ENCODE measurements at regions not wholly inside any gene's neighbourhood (a gene's known extent, or its start where the extent isn't known, plus 50 kb on each side); places are given as distances from the start of the nearest gene placed in this dataset.

- Histone ChIP-seq H3K36me3 (ENCODE audit: control insufficient read depth in 2 of 2, insufficient read depth in 2 of 2, low read length in 2 of 2) (no peaks in the 10 kb centered on the region), H3K4me3 (ENCODE audit: low read length in 2 of 2) (no peak overlapping the region), H3K27me3 (ENCODE audit: control insufficient read depth in 1 of 2, insufficient read depth in 2 of 2, low read length in 2 of 2) (no peaks in the 10 kb centered on the region), H3K9ac (ENCODE audit: low read length in 2 of 2) (no peak overlapping the region), H3K9me3 (ENCODE audit: control insufficient read depth in 2 of 2, low read length in 2 of 2) (no peaks in the 10 kb centered on the region), H3K4me1 (ENCODE audit: control insufficient read depth, insufficient read depth, low read length) (no peaks in the 10 kb centered on the region), H3K27ac (ENCODE audit: low read length) (no peak overlapping the region)
Measured at GRCh38 chr12:13597837-13598236, 383.6 kb downstream of the GRIN2B start.

DNA sequence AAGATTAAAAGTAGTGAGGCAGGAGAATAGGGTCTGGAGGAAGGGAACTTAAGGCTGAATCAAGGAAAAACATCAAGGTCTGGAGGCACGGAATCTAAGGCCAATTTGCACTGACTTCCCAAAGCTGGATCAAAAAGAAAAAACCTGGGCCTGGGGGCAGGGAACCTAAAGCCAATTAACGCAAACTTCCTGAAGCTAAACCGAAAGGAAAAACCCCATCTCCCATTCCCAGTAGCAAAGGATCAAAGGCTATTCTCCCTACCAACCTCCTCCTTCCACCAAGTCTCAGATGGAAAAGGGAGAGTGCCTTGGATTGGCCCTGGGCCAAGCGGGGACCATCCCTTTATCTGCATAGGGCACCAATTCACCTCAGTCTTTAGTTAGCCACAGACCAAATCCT is 384.2 kb downstream of the GRIN2B start:
- Histone ChIP-seq H3K27ac (ENCODE audit: low read length) (no peak overlapping the region), H3K4me3 (ENCODE audit: low read length in 2 of 2) (no peak overlapping the region), H3K9ac (ENCODE audit: low read length in 2 of 2) (no peak overlapping the region), H3K36me3 (ENCODE audit: control insufficient read depth in 2 of 2, insufficient read depth in 2 of 2, low read length in 2 of 2) (no peaks in the 10 kb centered on the region), H3K27me3 (ENCODE audit: control insufficient read depth in 1 of 2, insufficient read depth in 2 of 2, low read length in 2 of 2) (no peaks in the 10 kb centered on the region), H3K9me3 (ENCODE audit: control insufficient read depth in 2 of 2, low read length in 2 of 2) (no peaks in the 10 kb centered on the region), H3K4me1 (ENCODE audit: control insufficient read depth, insufficient read depth, low read length) (no peaks in the 10 kb centered on the region)

GRCh38 chr12:13596714-13597113 is 384.7 kb downstream of the GRIN2B start:
- Histone ChIP-seq H3K36me3 (ENCODE audit: control insufficient read depth in 2 of 2, insufficient read depth in 2 of 2, low read length in 2 of 2) (no peaks in the 10 kb centered on the region), H3K9ac (ENCODE audit: low read length in 2 of 2) (no peak overlapping the region), H3K27ac (ENCODE audit: low read length) (no peak overlapping the region), H3K27me3 (ENCODE audit: control insufficient read depth in 1 of 2, insufficient read depth in 2 of 2, low read length in 2 of 2) (no peaks in the 10 kb centered on the region), H3K4me1 (ENCODE audit: control insufficient read depth, insufficient read depth, low read length) (no peaks in the 10 kb centered on the region), H3K4me3 (ENCODE audit: low read length in 2 of 2) (no peak overlapping the region), H3K9me3 (ENCODE audit: control insufficient read depth in 2 of 2, low read length in 2 of 2) (no peaks in the 10 kb centered on the region)

- Histone ChIP-seq H3K4me1 (ENCODE audit: control insufficient read depth, insufficient read depth, low read length) (no peaks in the 10 kb centered on the region), H3K27ac (ENCODE audit: low read length) (no peak overlapping the region), H3K9me3 (ENCODE audit: control insufficient read depth in 2 of 2, low read length in 2 of 2) (peaks cover 0 to 2% of the 10 kb centered on the region in 2 donors), H3K9ac (ENCODE audit: low read length in 2 of 2) (no peak overlapping the region), H3K27me3 (ENCODE audit: control insufficient read depth in 1 of 2, insufficient read depth in 2 of 2, low read length in 2 of 2) (no peaks in the 10 kb centered on the region), H3K4me3 (ENCODE audit: low read length in 2 of 2) (no peak overlapping the region), H3K36me3 (ENCODE audit: control insufficient read depth in 2 of 2, insufficient read depth in 2 of 2, low read length in 2 of 2) (no peaks in the 10 kb centered on the region)
Measured at GRCh38 chr12:13595536-13596443, 385.6 kb downstream of the GRIN2B start.

DNA sequence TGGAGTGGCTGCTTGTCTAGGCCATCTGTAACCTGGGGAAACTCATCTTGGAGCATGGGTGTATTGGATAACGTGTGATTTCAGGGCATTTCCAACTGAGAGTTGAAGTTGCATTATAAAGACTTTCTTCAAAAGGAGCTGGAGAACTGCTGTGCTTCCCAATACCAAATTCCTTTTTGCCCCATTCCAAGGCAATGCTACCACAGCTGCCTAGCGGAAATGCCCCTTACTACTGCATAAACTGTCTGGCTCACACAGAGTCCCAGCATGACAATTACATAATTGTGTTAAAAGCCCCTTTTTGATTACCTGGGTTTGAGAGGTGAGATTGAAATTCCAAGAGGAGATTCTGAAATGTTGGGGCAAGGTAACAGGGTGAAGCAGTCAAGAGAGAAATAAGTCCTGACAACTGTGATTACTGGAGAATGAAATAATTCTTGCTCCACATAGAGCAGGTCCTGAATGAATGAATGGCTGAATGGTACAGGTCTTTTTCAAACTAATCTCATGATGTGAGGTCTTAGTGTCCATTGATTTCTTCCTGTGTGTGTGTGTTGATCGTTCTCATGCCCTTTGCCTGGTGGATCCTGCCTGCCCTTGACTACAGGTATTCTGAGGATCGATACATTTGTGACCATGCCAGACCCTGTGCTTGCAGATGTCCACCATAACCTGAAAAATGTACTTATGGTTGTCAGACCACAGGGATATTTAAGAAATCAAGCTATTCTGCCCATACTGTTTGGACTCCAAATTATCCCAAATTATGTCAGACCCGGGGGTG is 386.5 kb downstream of the GRIN2B start:
- Histone ChIP-seq H3K27me3 (ENCODE audit: control insufficient read depth in 1 of 2, insufficient read depth in 2 of 2, low read length in 2 of 2) (no peaks in the 10 kb centered on the region), H3K9ac (ENCODE audit: low read length in 2 of 2) (no peak overlapping the region), H3K36me3 (ENCODE audit: control insufficient read depth in 2 of 2, insufficient read depth in 2 of 2, low read length in 2 of 2) (no peaks in the 10 kb centered on the region), H3K4me1 (ENCODE audit: control insufficient read depth, insufficient read depth, low read length) (no peaks in the 10 kb centered on the region), H3K27ac (ENCODE audit: low read length) (no peak overlapping the region), H3K4me3 (ENCODE audit: low read length in 2 of 2) (no peak overlapping the region), H3K9me3 (ENCODE audit: control insufficient read depth in 2 of 2, low read length in 2 of 2) (peaks cover 0 to 2% of the 10 kb centered on the region in 2 donors)

GRCh38 chr12:13592063-13592942 is 389.1 kb downstream of the GRIN2B start:
- H3K4me1 ChIP-seq (ENCODE audit: control insufficient read depth, insufficient read depth, low read length), result no peaks in the 10 kb centered on the region
- H3K4me3 ChIP-seq (ENCODE audit: low read length in 2 of 2), result no peak overlapping the region
- H3K27ac ChIP-seq (ENCODE audit: low read length), result no peak overlapping the region
- H3K27me3 ChIP-seq (ENCODE audit: control insufficient read depth in 1 of 2, insufficient read depth in 2 of 2, low read length in 2 of 2), result no peaks in the 10 kb centered on the region
- H3K36me3 ChIP-seq (ENCODE audit: control insufficient read depth in 2 of 2, insufficient read depth in 2 of 2, low read length in 2 of 2), result no peaks in the 10 kb centered on the region
- no peak overlapping the region for H3K9ac ChIP-seq (ENCODE audit: low read length in 2 of 2)
- H3K9me3 ChIP-seq (ENCODE audit: control insufficient read depth in 2 of 2, low read length in 2 of 2), result peaks cover 0 to 2% of the 10 kb centered on the region in 2 donors

GRCh38 chr12:13591488-13591887 is 389.9 kb downstream of the GRIN2B start:
- Histone ChIP-seq H3K4me1 (ENCODE audit: control insufficient read depth, insufficient read depth, low read length) (no peaks in the 10 kb centered on the region), H3K9me3 (ENCODE audit: control insufficient read depth in 2 of 2, low read length in 2 of 2) (peaks cover 0 to 2% of the 10 kb centered on the region in 2 donors)

GRCh38 chr12:13591059-13591458 is 390.3 kb downstream of the GRIN2B start:
- Histone ChIP-seq H3K9me3 (ENCODE audit: control insufficient read depth in 2 of 2, low read length in 2 of 2) (peaks cover 0 to 2% of the 10 kb centered on the region in 2 donors), H3K9ac (ENCODE audit: low read length in 2 of 2) (no peak overlapping the region), H3K36me3 (ENCODE audit: control insufficient read depth in 2 of 2, insufficient read depth in 2 of 2, low read length in 2 of 2) (no peaks in the 10 kb centered on the region), H3K4me3 (ENCODE audit: low read length in 2 of 2) (no peak overlapping the region), H3K27me3 (ENCODE audit: control insufficient read depth in 1 of 2, insufficient read depth in 2 of 2, low read length in 2 of 2) (no peaks in the 10 kb centered on the region), H3K27ac (ENCODE audit: low read length) (no peak overlapping the region), H3K4me1 (ENCODE audit: control insufficient read depth, insufficient read depth, low read length) (no peaks in the 10 kb centered on the region)

More at GRCh38 chr12:13591488-13591887, 389.9 kb downstream of the GRIN2B start:
- no peaks in the 10 kb centered on the region for H3K27me3 ChIP-seq (ENCODE audit: control insufficient read depth in 1 of 2, insufficient read depth in 2 of 2, low read length in 2 of 2)
- no peak overlapping the region for H3K4me3 ChIP-seq (ENCODE audit: low read length in 2 of 2)
- H3K9ac ChIP-seq (ENCODE audit: low read length in 2 of 2), result no peak overlapping the region
- H3K36me3 ChIP-seq (ENCODE audit: control insufficient read depth in 2 of 2, insufficient read depth in 2 of 2, low read length in 2 of 2), result no peaks in the 10 kb centered on the region
- H3K27ac ChIP-seq (ENCODE audit: low read length), result no peak overlapping the region

GRCh38 chr12:13588574-13588973 is 392.0 kb downstream of the EMP1 start:
- no peaks in the 10 kb centered on the region for H3K4me1 ChIP-seq (ENCODE audit: control insufficient read depth, insufficient read depth, low read length)
- no peak overlapping the region for H3K9ac ChIP-seq (ENCODE audit: low read length in 2 of 2)
- peaks cover 0 to 2% of the 10 kb centered on the region in 2 donors for H3K9me3 ChIP-seq (ENCODE audit: control insufficient read depth in 2 of 2, low read length in 2 of 2)
- H3K27ac ChIP-seq (ENCODE audit: low read length), result no peak overlapping the region
- no peak overlapping the region for H3K4me3 ChIP-seq (ENCODE audit: low read length in 2 of 2)
- H3K27me3 ChIP-seq (ENCODE audit: control insufficient read depth in 1 of 2, insufficient read depth in 2 of 2, low read length in 2 of 2), result no peaks in the 10 kb centered on the region
- no peaks in the 10 kb centered on the region for H3K36me3 ChIP-seq (ENCODE audit: control insufficient read depth in 2 of 2, insufficient read depth in 2 of 2, low read length in 2 of 2)

DNA sequence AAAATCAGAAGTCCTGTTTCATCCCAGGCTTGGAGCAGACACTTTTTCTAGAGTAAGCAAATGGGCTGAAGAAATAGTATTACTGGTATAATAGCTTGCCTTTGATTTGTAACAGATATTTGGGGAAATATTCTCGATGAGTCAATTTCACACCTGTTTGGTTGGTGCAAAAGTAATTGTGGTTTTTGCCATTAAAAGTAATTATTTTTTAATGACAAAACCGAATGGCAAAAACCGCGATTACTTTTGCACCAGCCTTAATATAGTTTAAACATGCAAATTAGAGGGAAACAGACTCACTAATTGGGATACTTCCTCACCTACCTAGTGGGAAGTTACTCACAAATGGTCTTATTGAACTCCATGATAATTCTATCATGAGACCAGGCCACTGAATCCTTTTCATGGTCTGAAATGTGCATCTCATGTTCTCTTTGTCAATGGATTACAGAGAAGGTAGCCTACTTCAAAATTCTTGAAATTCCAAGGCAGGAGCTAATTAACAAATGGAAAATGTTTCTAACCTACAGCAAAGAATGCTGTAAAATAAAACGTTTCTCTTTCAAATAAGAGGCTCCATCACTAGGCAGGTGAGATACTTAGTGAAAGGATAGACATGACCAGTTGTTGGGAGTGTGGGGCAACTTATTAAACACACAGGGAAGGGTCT is 391.3 kb downstream of the EMP1 start:
- Histone ChIP-seq H3K9ac (ENCODE audit: low read length in 2 of 2) (no peak overlapping the region), H3K4me1 (ENCODE audit: control insufficient read depth, insufficient read depth, low read length) (no peaks in the 10 kb centered on the region), H3K4me3 (ENCODE audit: low read length in 2 of 2) (no peak overlapping the region), H3K9me3 (ENCODE audit: control insufficient read depth in 2 of 2, low read length in 2 of 2) (peaks cover 0 to 2% of the 10 kb centered on the region in 2 donors), H3K27ac (ENCODE audit: low read length) (no peak overlapping the region), H3K36me3 (ENCODE audit: control insufficient read depth in 2 of 2, insufficient read depth in 2 of 2, low read length in 2 of 2) (no peaks in the 10 kb centered on the region), H3K27me3 (ENCODE audit: control insufficient read depth in 1 of 2, insufficient read depth in 2 of 2, low read length in 2 of 2) (no peaks in the 10 kb centered on the region)
